AG09309 (cell line): ENCODE measurements at regions not wholly inside any gene's neighbourhood (a gene's known extent, or its start where the extent isn't known, plus 50 kb on each side); places are given as distances from the start of the nearest gene placed in this dataset.
"Not testable (repeated sequence)": the region's sequence is repeated elsewhere in the genome, so short reads cannot be mapped to it uniquely, and the experiment has no call there.

Source experiments
- DNase-seq: peaks from one replicate; pipeline ENCODE4 v3.0.0-alpha.2; 2010; ENCODE audit warnings: low read depth
- H3K4me3 ChIP-seq: 2 replicates; pipeline ENCODE4 v1.5.1; 2011; ENCODE audit warnings: mild to moderate bottlenecking, low read depth, low read length, moderate library complexity; ENCODE audit not compliant: control insufficient read depth
- CTCF ChIP-seq: IDR thresholded peaks from 2 replicates; pipeline ENCODE4 v1.5.1; 2011; ENCODE audit warnings: mild to moderate bottlenecking, low read depth, low read length, inconsistent platforms; ENCODE audit not compliant: insufficient read depth, control insufficient read depth; ENCODE audit errors: missing control alignments

DNA sequence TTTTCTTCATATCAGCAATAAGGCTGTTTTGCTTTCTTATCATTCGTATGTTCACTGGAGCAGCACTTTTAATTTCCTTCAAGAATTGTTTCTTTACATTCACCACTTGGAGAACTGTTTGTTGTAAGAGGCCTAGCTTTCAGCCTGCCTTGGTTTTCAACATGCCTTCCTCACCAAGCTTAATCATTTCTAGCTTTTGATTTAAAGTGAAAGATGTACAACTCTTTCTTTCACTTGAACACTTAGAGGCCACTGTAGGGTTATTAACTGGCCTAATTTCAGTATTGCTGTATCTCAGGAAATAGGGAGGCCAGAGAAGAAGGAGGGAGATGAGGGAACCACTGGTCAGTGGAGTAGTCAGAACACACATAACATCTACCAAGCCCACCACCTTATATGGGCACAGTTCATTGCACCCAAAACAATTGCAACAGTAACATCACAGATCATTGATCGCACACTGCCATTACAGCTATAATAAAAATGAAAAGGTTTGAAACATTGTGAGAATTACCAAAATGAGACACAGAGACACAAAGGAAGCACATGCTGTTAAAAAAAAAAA, 181.4 kb upstream of the TUBA3C start:
- no peak overlapping the region for H3K4me3 ChIP-seq
- no peak for DNase-seq
- TF ChIP-seq CTCF = no peak

DNA sequence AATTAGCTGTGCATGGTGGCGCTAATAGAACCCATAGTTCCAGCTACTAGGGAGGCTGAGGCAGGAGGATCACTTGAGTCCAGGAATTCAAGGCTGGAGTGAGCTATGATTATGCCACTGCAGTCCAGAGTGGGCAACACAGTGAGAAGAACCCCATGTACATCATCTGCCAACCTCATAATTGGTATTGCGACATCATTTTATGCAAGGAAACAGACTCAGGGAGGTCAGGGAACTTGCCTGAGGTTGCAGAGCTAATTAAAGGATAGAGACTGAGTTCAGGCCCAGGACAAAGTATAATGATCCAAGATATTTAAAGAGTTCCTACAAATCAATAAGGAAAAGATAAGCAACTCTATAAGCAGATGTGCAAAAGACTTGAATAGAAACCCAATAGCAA, 178.1 kb upstream of the TUBA3C start:
- not testable (repeated sequence) for H3K4me3 ChIP-seq, DNase-seq

DNA sequence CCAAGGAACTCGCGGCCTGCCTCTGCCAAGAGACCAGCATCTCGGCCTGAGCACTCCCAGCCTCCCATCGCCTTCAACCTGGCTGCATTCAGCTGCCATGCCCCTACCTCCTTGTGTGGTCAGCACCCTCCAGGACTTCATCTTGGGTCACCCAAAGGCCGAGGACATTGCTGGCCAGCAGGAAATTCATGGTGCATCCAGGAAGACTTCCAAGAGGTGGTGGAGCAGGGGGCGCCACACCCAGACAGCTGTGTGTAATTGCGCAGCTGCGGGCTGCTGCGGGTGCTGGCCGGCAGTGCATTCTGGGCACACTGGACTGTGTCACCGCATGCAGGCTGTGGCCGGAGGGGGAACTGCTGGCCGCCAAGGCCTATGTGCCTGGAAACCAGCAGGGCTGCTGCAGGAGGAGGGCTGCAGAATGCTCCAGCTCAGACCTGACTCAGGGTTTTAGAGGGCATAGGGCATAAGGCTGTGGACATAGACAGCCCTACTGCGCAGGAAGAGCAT, 164.3 kb upstream of the TUBA3C start:
- no peak for TF ChIP-seq CTCF
- H3K4me3 ChIP-seq = no peak overlapping the region
- DNase-seq = no peak

GRCh38 chr13:19345158-19345557, 163.5 kb upstream of the TUBA3C start:
- no peak for DNase-seq
- no peak overlapping the region for H3K4me3 ChIP-seq
- TF ChIP-seq CTCF = no peak

DNA sequence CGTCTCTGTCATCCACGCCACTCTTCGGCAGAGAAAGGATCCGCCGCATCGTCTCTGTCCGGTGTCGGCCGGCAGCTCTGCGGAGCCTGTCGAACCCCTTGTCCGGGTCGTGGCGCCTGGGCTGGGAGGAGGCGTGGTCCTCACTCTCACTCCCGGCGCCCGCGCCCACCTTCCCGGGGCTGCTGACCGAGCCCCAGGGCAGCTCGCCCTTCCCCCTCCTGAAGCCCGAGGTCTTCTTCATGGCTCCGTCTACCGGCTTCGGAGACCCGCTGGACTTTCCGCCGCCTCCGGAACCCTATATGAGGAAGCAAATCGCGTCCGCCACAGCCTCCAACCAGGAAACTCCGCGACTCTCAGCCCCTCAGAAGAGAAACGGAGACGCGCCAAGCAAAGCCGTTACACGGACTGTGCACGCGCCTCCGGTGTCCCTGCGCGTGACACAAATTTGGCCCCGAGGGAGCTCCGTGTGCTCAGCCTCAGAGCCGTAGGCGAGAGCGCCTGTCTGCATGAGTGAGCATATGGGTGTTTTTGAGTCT, 163.0 kb upstream of the TUBA3C start:
- H3K4me3 ChIP-seq = peak overlapping the region; percentile 23

GRCh38 chr13:19332378-19332777, 150.8 kb upstream of the TUBA3C start:
- no peak overlapping the region for H3K4me3 ChIP-seq
- DNase-seq = no peak
- TF ChIP-seq CTCF = no peak

More for the DNA sequence above, 163.0 kb upstream of the TUBA3C start:
- not testable (repeated sequence) for DNase-seq

DNA sequence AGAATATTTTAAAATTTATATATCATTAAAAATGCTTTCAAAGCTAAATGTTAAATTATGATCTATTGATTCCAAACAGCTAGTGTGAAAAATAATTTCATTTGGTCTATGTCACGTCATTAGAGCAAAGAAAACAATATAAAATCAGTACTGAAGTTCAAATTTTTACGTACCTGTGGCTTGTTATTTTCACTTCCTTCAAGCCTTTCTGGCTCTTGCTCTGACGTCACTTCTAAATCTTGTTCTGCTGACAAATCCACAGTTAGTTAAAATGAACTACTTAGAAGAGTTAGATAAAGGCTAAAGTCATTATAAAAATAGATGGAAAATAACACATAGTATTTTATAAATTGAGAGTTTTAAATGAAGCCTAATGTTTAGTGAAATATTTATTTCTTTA, 147.7 kb upstream of the TUBA3C start:
- TF ChIP-seq CTCF = no peak
- H3K4me3 ChIP-seq = no peak overlapping the region
- no peak for DNase-seq

GRCh38 chr13:19324325-19324724, 142.7 kb upstream of the TUBA3C start:
- H3K4me3 ChIP-seq = no peak overlapping the region
- no peak for DNase-seq
- no peak for TF ChIP-seq CTCF
